22Rv1 (cell line): ENCODE measurements at regions not wholly inside any gene's neighbourhood (a gene's known extent, or its start where the extent isn't known, plus 50 kb on each side); places are given as distances from the start of the nearest gene placed in this dataset.

Source experiments
- CTCF ChIP-seq: fragments of 450-650 bp; IDR thresholded peaks from 2 replicates; pipeline ENCODE4 v1.5.1; 2017; ENCODE audit warnings: mild to moderate bottlenecking
- ZFX ChIP-seq: fragments of 450-650 bp; IDR thresholded peaks from 2 replicates; pipeline ENCODE4 v1.6.1; 2017; ENCODE audit warnings: antibody characterized with exemption, borderline replicate concordance

DNA sequence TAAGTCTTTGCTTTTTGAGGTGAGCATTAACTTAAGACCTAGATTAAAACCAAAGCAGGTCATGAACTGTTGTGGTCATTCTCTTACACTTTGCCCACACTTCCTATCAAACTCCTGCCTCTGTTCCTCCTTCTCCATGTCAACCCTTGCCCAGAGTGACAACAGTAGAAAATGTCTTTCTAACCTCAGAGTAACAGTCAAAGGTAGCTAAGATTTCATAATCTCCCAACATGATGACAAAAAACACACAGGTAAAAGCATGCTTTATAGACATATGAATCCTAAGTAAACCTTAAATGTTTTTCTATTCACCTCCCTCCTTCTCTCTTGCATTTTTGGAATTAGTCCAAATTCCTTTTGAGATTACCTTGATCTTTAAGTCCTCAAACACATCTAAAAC, 422.3 kb downstream of the SPATA31D1 start:
- TF ChIP-seq CTCF (no peak), ZFX (no peak)
